Testis (tissue), 2 donors: ENCODE measurements at regions not wholly inside any gene's neighbourhood (a gene's known extent, or its start where the extent isn't known, plus 50 kb on each side); places are given as distances from the start of the nearest gene placed in this dataset.

Source experiments
- DNase-seq: peaks from one replicate; pipeline ENCODE4 v3.0.0-alpha.2; 2019
- H3K27ac ChIP-seq, 2 donors: fragments of 200-600 bp; sonication (generic); one replicate each; pipeline ENCODE4 v1.5.1; 2019
- H3K27me3 ChIP-seq: fragments of 200-600 bp; sonication (generic); one replicate; pipeline ENCODE4 v1.5.1; 2019
- H3K36me3 ChIP-seq: fragments of 200-600 bp; sonication (generic); one replicate; pipeline ENCODE4 v1.5.1; 2017; ENCODE audit warnings: low read depth; ENCODE audit errors: missing control alignments
- H3K4me1 ChIP-seq: fragments of 200-600 bp; sonication (generic); one replicate; pipeline ENCODE4 v1.5.1; 2019
- H3K4me3 ChIP-seq, 2 donors: fragments of 200-600 bp; sonication (generic); one replicate each; pipeline ENCODE4 v1.5.1; 2017 to 2019
- H3K9me3 ChIP-seq: fragments of 200-600 bp; sonication (generic); one replicate; pipeline ENCODE4 v1.5.1; 2017
- CTCF ChIP-seq, 3 experiments: fragments of 450-650 bp in 2 of 3; fragments of 200-600 bp in 1 of 3; sonication (generic) in 1 of 3; IDR thresholded peaks; one replicate each; pipeline ENCODE4 v1.5.1; 2016 to 2019; ENCODE audit warnings: antibody characterized with exemption in 3 of 3, mild to moderate bottlenecking in 2 of 3, moderate library complexity in 1 of 3
- POLR2A ChIP-seq: fragments of 450-650 bp; IDR thresholded peaks from one replicate; pipeline ENCODE4 v1.6.1; 2017; ENCODE audit warnings: antibody characterized with exemption, mild to moderate bottlenecking, moderate library complexity
- WGBS, 2 donors: methylation state at CpG; one replicate each; pipeline ENCODE4 v1.1.5; 2018; 5-methylcytosine and 5-hydroxymethylcytosine counted together
- intact Hi-C: fragments of 100-400 bp; cut with DNase I; formaldehyde crosslinking; loops from one replicate; pipeline ENCODE4 v1.15.1; 2023; ENCODE audit warnings: low total_unique reads

- intact Hi-C loops: no loop called here
- Histone ChIP-seq H3K4me3 (no peak overlapping the region), H3K4me1 (no peaks in the 10 kb centered on the region), H3K27ac (no peak overlapping the region), H3K36me3 (no peaks in the 10 kb centered on the region), H3K9me3 (no peaks in the 10 kb centered on the region), H3K27me3 (no peaks in the 10 kb centered on the region)
- WGBS, 2 donors: 70 to 77% methylated on average over 1 of the region's 1 CpG
- TF ChIP-seq CTCF (IDR thresholded peaks at IDR 0.05) (no peak), POLR2A (no peak)
- DNase-seq: no peak
These were observed 86.3 kb downstream of the OAT start for GRCh38 chr10:124332426-124332825.

- Histone ChIP-seq H3K4me1 (no peaks in the 10 kb centered on the region), H3K27ac (no peak overlapping the region), H3K4me3 (no peak overlapping the region), H3K36me3 (no peaks in the 10 kb centered on the region), H3K27me3 (no peaks in the 10 kb centered on the region), H3K9me3 (no peaks in the 10 kb centered on the region)
- DNase-seq: no peak
- intact Hi-C loops: no loop called here
- TF ChIP-seq CTCF (IDR thresholded peaks at IDR 0.05): no peak
- no peak for TF ChIP-seq POLR2A
- 62 to 83% methylated on average over 3 to 5 of the region's 5 CpGs for WGBS, 2 donors
These were observed 88.8 kb downstream of the OAT start for GRCh38 chr10:124329941-124330340.

- H3K36me3 ChIP-seq: no peaks in the 10 kb centered on the region
- H3K27ac ChIP-seq: no peak overlapping the region
- 100% methylated on average over 1 of the region's 1 CpG for WGBS, 2 donors
- intact Hi-C loops: no loop called here
- no peaks in the 10 kb centered on the region for H3K4me1 ChIP-seq
- H3K4me3 ChIP-seq: no peak overlapping the region
- H3K27me3 ChIP-seq: no peaks in the 10 kb centered on the region
- no peak for DNase-seq
- TF ChIP-seq POLR2A: no peak
- TF ChIP-seq CTCF (IDR thresholded peaks at IDR 0.05): no peak
- no peaks in the 10 kb centered on the region for H3K9me3 ChIP-seq
These were observed 89.4 kb downstream of the OAT start for GRCh38 chr10:124329362-124329761.

GRCh38 chr10:124328477-124329220 lies 90.1 kb downstream of the OAT start:
- no peak for DNase-seq
- Histone ChIP-seq H3K27me3 (no peaks in the 10 kb centered on the region), H3K4me1 (no peaks in the 10 kb centered on the region), H3K4me3 (no peak overlapping the region), H3K36me3 (no peaks in the 10 kb centered on the region), H3K9me3 (no peaks in the 10 kb centered on the region), H3K27ac (no peak overlapping the region)
- 76 to 82% methylated on average over 9 to 10 of the region's 10 CpGs for WGBS, 2 donors
- TF ChIP-seq CTCF (IDR thresholded peaks at IDR 0.05) (no peak), POLR2A (no peak)
- intact Hi-C loops: no loop called here

GRCh38 chr10:124325998-124326636 lies 92.6 kb downstream of the OAT start:
- TF ChIP-seq CTCF (IDR thresholded peaks at IDR 0.05): no peak
- TF ChIP-seq POLR2A: no peak
- Histone ChIP-seq H3K4me3 (no peak overlapping the region), H3K9me3 (no peaks in the 10 kb centered on the region), H3K27ac (no peak overlapping the region), H3K36me3 (no peaks in the 10 kb centered on the region), H3K27me3 (no peaks in the 10 kb centered on the region), H3K4me1 (no peaks in the 10 kb centered on the region)
- 0 to 57% methylated on average over 1 of the region's 1 CpG for WGBS, 2 donors
- DNase-seq: no peak
- intact Hi-C loops: no loop called here
